GM23338 (cell line): ENCODE measurements at regions not wholly inside any gene's neighbourhood (a gene's known extent, or its start where the extent isn't known, plus 50 kb on each side); places are given as distances from the start of the nearest gene placed in this dataset.
A peak's percentile ranks its signal among the peaks of the same experiment; 100 is the strongest.

Source experiments
- ATAC-seq: fragments of 200-7000 bp; cut with Tn5 transposase; 3 replicates; pipeline ENCODE4 v1.9.1; 2020
- DNase-seq: peaks from one replicate; pipeline ENCODE4 v3.0.0-alpha.2; 2015; ENCODE audit warnings: low spot score
- H2AFZ ChIP-seq: fragments of 200-600 bp; sonication (generic); 2 replicates; pipeline ENCODE4 v1.8.0; 2016; ENCODE audit warnings: antibody characterized with exemption, mild to moderate bottlenecking, moderate library complexity
- H3F3A ChIP-seq: fragments of 200-600 bp; sonication (generic); replicated peaks from 2 replicates; pipeline ENCODE4 v1.8.0; 2017; ENCODE audit warnings: antibody characterized with exemption, mixed run types, low read depth
- H3K27ac ChIP-seq: fragments of 200-600 bp; sonication (generic); 2 replicates; pipeline ENCODE4 v1.6.1; 2016; ENCODE audit warnings: low read depth
- H3K27me3 ChIP-seq: fragments of 200-600 bp; sonication (generic); 2 replicates; pipeline ENCODE4 v1.8.0; 2016; ENCODE audit warnings: mild to moderate bottlenecking, mixed run types, moderate library complexity; ENCODE audit not compliant: insufficient read depth
- H3K36me3 ChIP-seq: fragments of 200-600 bp; sonication (generic); 2 replicates; pipeline ENCODE4 v1.8.0; 2016; ENCODE audit warnings: mild to moderate bottlenecking; ENCODE audit not compliant: insufficient read depth
- H3K4me1 ChIP-seq: fragments of 200-600 bp; sonication (generic); 2 replicates; pipeline ENCODE4 v1.8.0; 2016; ENCODE audit warnings: mild to moderate bottlenecking, moderate library complexity; ENCODE audit not compliant: insufficient read depth
- H3K4me2 ChIP-seq: fragments of 200-600 bp; sonication (generic); 2 replicates; pipeline ENCODE4 v1.7.1; 2017; ENCODE audit warnings: mixed run types
- H3K4me3 ChIP-seq: fragments of 200-600 bp; sonication (generic); 2 replicates; pipeline ENCODE4 v1.6.1; 2016; ENCODE audit warnings: mixed run types
- H3K79me2 ChIP-seq: fragments of 200-600 bp; sonication (generic); replicated peaks from 2 replicates; pipeline ENCODE4 v1.8.0; 2017; ENCODE audit warnings: mild to moderate bottlenecking; ENCODE audit not compliant: insufficient read depth
- H3K9me2 ChIP-seq: fragments of 200-600 bp; sonication (generic); 2 replicates; pipeline ENCODE4 v1.8.0; 2017; ENCODE audit not compliant: insufficient read depth
- H4K20me1 ChIP-seq: fragments of 200-600 bp; sonication (generic); replicated peaks from 2 replicates; pipeline ENCODE4 v1.8.0; 2017; ENCODE audit warnings: mild to moderate bottlenecking; ENCODE audit not compliant: insufficient read depth
- H3K27ac Mint-ChIP-seq: 2 replicates; pipeline ENCODE4 v1.8.0; 2020; ENCODE audit warnings: inconsistent platforms, mild to moderate bottlenecking, moderate library complexity, mixed read lengths
- H3K27me3 Mint-ChIP-seq: 3 replicates; pipeline ENCODE4 v1.8.0; 2022; ENCODE audit warnings: low read depth, mild to moderate bottlenecking, moderate library complexity, mixed read lengths, inconsistent platforms; ENCODE audit not compliant: insufficient read depth, poor library complexity
- H3K36me3 Mint-ChIP-seq: 3 replicates; pipeline ENCODE4 v1.8.0; 2021; ENCODE audit warnings: low read depth, mild to moderate bottlenecking, inconsistent platforms, moderate library complexity, mixed read lengths
- H3K4me1 Mint-ChIP-seq: 3 replicates; pipeline ENCODE4 v1.8.0; 2020; ENCODE audit warnings: mild to moderate bottlenecking, inconsistent platforms, mixed read lengths
- H3K4me3 Mint-ChIP-seq: 3 replicates; pipeline ENCODE4 v1.8.0; 2021; ENCODE audit warnings: moderate library complexity, mild to moderate bottlenecking, inconsistent platforms, mixed read lengths
- H3K9me3 Mint-ChIP-seq: 3 replicates; pipeline ENCODE4 v1.8.0; 2020; ENCODE audit warnings: moderate library complexity, mild to moderate bottlenecking, inconsistent platforms, mixed read lengths
- CREB1 ChIP-seq: fragments of 250-450 bp; sonication (Bioruptor Pico); IDR thresholded peaks from 2 replicates; pipeline ENCODE4 v1.5.0; 2020; ENCODE audit warnings: low read depth, mild to moderate bottlenecking, moderate library complexity
- CTCF ChIP-seq, 2 experiments: fragments of 200-600 bp in 1 of 2; sonication (generic) in 1 of 2; conservative IDR thresholded peaks; 2 replicates each; pipeline versions ENCODE4 v1.5.1 to v1.6.1; 2016 to 2017; ENCODE audit warnings: antibody characterized with exemption in 2 of 2, low read depth in 2 of 2, mild to moderate bottlenecking in 2 of 2, moderate library complexity in 1 of 2
- ETS1 ChIP-seq: IDR thresholded peaks from 2 replicates; pipeline ENCODE4 v1.6.1; 2016; ENCODE audit warnings: antibody characterized with exemption
- EZH2 ChIP-seq: fragments of 200-600 bp; sonication (generic); IDR thresholded peaks from one replicate; pipeline ENCODE4 v1.8.0; 2017; ENCODE audit warnings: antibody characterized with exemption, mild to moderate bottlenecking, low read depth; ENCODE audit not compliant: unreplicated experiment
- EZH2phosphoT487 ChIP-seq: fragments of 200-600 bp; sonication (generic); IDR thresholded peaks from one replicate; pipeline ENCODE4 v1.8.1; 2018; ENCODE audit warnings: antibody characterized with exemption; ENCODE audit not compliant: unreplicated experiment
- NANOG ChIP-seq: IDR thresholded peaks from 2 replicates; pipeline ENCODE4 v1.6.1; 2016; ENCODE audit warnings: antibody characterized with exemption, borderline replicate concordance
- POLR2AphosphoS5 ChIP-seq: IDR thresholded peaks from 2 replicates; pipeline ENCODE4 v1.6.1; 2016; ENCODE audit warnings: antibody characterized with exemption, low read depth
- REST ChIP-seq: IDR thresholded peaks from one replicate; pipeline ENCODE4 v1.6.1; 2018; ENCODE audit warnings: antibody characterized with exemption; ENCODE audit not compliant: unreplicated experiment
- STAT1 ChIP-seq: IDR thresholded peaks from one replicate; pipeline ENCODE4 v1.6.1; 2016; ENCODE audit warnings: antibody characterized with exemption; ENCODE audit not compliant: unreplicated experiment
- ZNF114 ChIP-seq: fragments of 250-450 bp; sonication (Bioruptor Pico); IDR thresholded peaks from 2 replicates; pipeline ENCODE4 v1.5.0; 2020; ENCODE audit warnings: mild to moderate bottlenecking, moderate library complexity
- ZNF331 ChIP-seq: fragments of 250-450 bp; sonication (Bioruptor Pico); IDR thresholded peaks from 2 replicates; pipeline ENCODE4 v1.5.0; 2020; ENCODE audit warnings: low read depth, mild to moderate bottlenecking, moderate library complexity
- ZNF462 ChIP-seq: fragments of 250-450 bp; sonication (Bioruptor Pico); IDR thresholded peaks from 2 replicates; pipeline ENCODE4 v1.5.0; 2020; ENCODE audit warnings: mild to moderate bottlenecking, moderate library complexity

GRCh38 chr14:97641827-97642226, 844.6 kb downstream of the VRK1 start (continued):
- TF ChIP-seq REST (no peak), CREB1 (CRISPR knock-in tag) (no peak), EZH2 (no peak), ETS1 (no peak), NANOG (no peak), ZNF114 (CRISPR knock-in tag) (no peak), EZH2phosphoT487 (no peak), STAT1 (no peak), CTCF (conservative IDR thresholded peaks at IDR 0.05; ENCODE audit: low read depth in 2 of 2) (no peak), POLR2AphosphoS5 (no peak)

- Histone ChIP-seq H3K9me2 (peaks cover 13% of the 10 kb centered on the region; the same call in 1 of the 2 replicates), H3K36me3 (no peaks in the 10 kb centered on the region), H3K27ac (no peak overlapping the region), H3K79me2 (no peaks in the 10 kb centered on the region), H3K27me3 (no peaks in the 10 kb centered on the region), H4K20me1 (no peaks in the 10 kb centered on the region), H3K4me3 (no peak overlapping the region), H3K4me2 (no peak overlapping the region), H3F3A (no peaks in the 10 kb centered on the region), H2AFZ (peak overlapping the region; percentile 95), H3K4me1 (peaks cover 22% of the 10 kb centered on the region)
- ATAC-seq, result no peak
- Mint-ChIP-seq H3K27me3 (peaks cover 9% of the 10 kb centered on the region), H3K4me3 (no peak overlapping the region), H3K36me3 (no peaks in the 10 kb centered on the region), H3K27ac (no peak overlapping the region), H3K9me3 (no peaks in the 10 kb centered on the region), H3K4me1 (peaks cover 46% of the 10 kb centered on the region)
- DNase-seq, result no peak
- no peak for TF ChIP-seq EZH2phosphoT487
- no peak for TF ChIP-seq ZNF462 (CRISPR knock-in tag)
- TF ChIP-seq ETS1, result no peak
- TF ChIP-seq ZNF331, result no peak
- TF ChIP-seq STAT1, result no peak
- TF ChIP-seq EZH2, result no peak
Measured at GRCh38 chr14:97642631-97643030, 845.4 kb downstream of the VRK1 start.
